Stimulated activated naive CD8-positive, alpha-beta T cell treated with anti-CD3 and anti-CD28 coated beads, Interleukin-15, Interleukin-2, amounts not matched to agents 100 U/mL and 50 U/mL, for 24 hours (primary cell): ENCODE measurements at regions not wholly inside any gene's neighbourhood (a gene's known extent, or its start where the extent isn't known, plus 50 kb on each side); places are given as distances from the start of the nearest gene placed in this dataset.
"Not testable (repeated sequence)": the region's sequence is repeated elsewhere in the genome, so short reads cannot be mapped to it uniquely, and the experiment has no call there.

Experiments
- ATAC-seq: fragments of 150-1000 bp; cut with Tn5 transposase; one replicate; pipeline ENCODE4 v1.10.0; 2021
- DNase-seq: peaks from one replicate; pipeline ENCODE4 v3.0.0; 2021

- no peak for ATAC-seq
- DNase-seq: no peak
Measured at GRCh38 chr21:22762463-22762862, 1764.3 kb downstream of the NCAM2 start.

GRCh38 chr21:22763442-22763841, 1765.2 kb downstream of the NCAM2 start:
- DNase-seq: no peak
- ATAC-seq: no peak

GRCh38 chr21:22764222-22764621, 1766.0 kb downstream of the NCAM2 start:
- DNase-seq (no peak), ATAC-seq (no peak)

GRCh38 chr21:22791376-22791775, 1793.2 kb downstream of the NCAM2 start:
- ATAC-seq: no peak

GRCh38 chr21:22791986-22792560, 1793.9 kb downstream of the NCAM2 start:
- ATAC-seq (no peak), DNase-seq (no peak)

More at GRCh38 chr21:22791376-22791775, 1793.2 kb downstream of the NCAM2 start:
- no peak for DNase-seq

- ATAC-seq: no peak
- no peak for DNase-seq
Measured at GRCh38 chr21:22795091-22795490, 1796.9 kb downstream of the NCAM2 start.

- DNase-seq (no peak), ATAC-seq (no peak)
Measured at GRCh38 chr21:22795644-22796043, 1797.4 kb downstream of the NCAM2 start.

GRCh38 chr21:22796147-22796546, 1797.9 kb downstream of the NCAM2 start:
- ATAC-seq: no peak
- no peak for DNase-seq

GRCh38 chr21:22804151-22804550, 1805.9 kb downstream of the NCAM2 start:
- DNase-seq (no peak), ATAC-seq (no peak)

GRCh38 chr21:22806278-22806677, 1808.1 kb downstream of the NCAM2 start:
- DNase-seq (no peak), ATAC-seq (no peak)

- no peak for ATAC-seq
- DNase-seq: no peak
Measured at GRCh38 chr21:22813201-22813600, 1815.0 kb downstream of the NCAM2 start.

GRCh38 chr21:22818681-22819485, 1820.7 kb downstream of the NCAM2 start:
- DNase-seq, ATAC-seq: not testable (repeated sequence)

GRCh38 chr21:22827422-22827821, 1829.2 kb downstream of the NCAM2 start:
- ATAC-seq (no peak), DNase-seq (no peak)

- ATAC-seq: no peak
- DNase-seq: no peak
Measured at GRCh38 chr21:22842875-22843274, 1844.7 kb downstream of the NCAM2 start.

GRCh38 chr21:22855581-22855980, 1857.4 kb downstream of the NCAM2 start:
- DNase-seq (no peak), ATAC-seq (no peak)

- DNase-seq (no peak), ATAC-seq (no peak)
Measured at GRCh38 chr21:22871692-22872091, 1873.5 kb downstream of the NCAM2 start.

- ATAC-seq: no peak
Measured at GRCh38 chr21:22880573-22880972, 1882.4 kb downstream of the NCAM2 start.

GRCh38 chr21:22881131-22881530, 1882.9 kb downstream of the NCAM2 start:
- no peak for ATAC-seq
- DNase-seq: no peak

More at GRCh38 chr21:22880573-22880972, 1882.4 kb downstream of the NCAM2 start:
- no peak for DNase-seq

- DNase-seq (no peak), ATAC-seq (no peak)
Measured at GRCh38 chr21:22885079-22885478, 1886.9 kb downstream of the NCAM2 start.

GRCh38 chr21:22885614-22886013, 1887.4 kb downstream of the NCAM2 start:
- DNase-seq: no peak
- no peak for ATAC-seq

GRCh38 chr21:22889445-22889844, 1891.2 kb downstream of the NCAM2 start:
- ATAC-seq (no peak), DNase-seq (no peak)

- DNase-seq (no peak), ATAC-seq (no peak)
Measured at GRCh38 chr21:22890656-22891055, 1892.4 kb downstream of the NCAM2 start.

- no peak for ATAC-seq
- DNase-seq: no peak
Measured at GRCh38 chr21:22892028-22892427, 1893.8 kb downstream of the NCAM2 start.

- ATAC-seq (no peak), DNase-seq (no peak)
Measured at GRCh38 chr21:22892740-22893139, 1894.5 kb downstream of the NCAM2 start.
